ENCODE measurements at regions not wholly inside any gene's neighbourhood (a gene's known extent, or its start where the extent isn't known, plus 50 kb on each side); places are given as distances from the start of the nearest gene placed in this dataset.

GRCh38 chr2:57407772-57408201 lies 638.8 kb upstream of the VRK2 start:
- no peak for TF ChIP-seq POLR2AphosphoS5 (IDR thresholded peaks at IDR 0.05; ENCODE audit: borderline replicate concordance, low read depth, low read length)
- TF ChIP-seq EZH2 (IDR thresholded peaks at IDR 0.05), result no peak
